ENCODE measurements at regions not wholly inside any gene's neighbourhood (a gene's known extent, or its start where the extent isn't known, plus 50 kb on each side); places are given as distances from the start of the nearest gene placed in this dataset.

- Histone ChIP-seq H4K8ac (ENCODE audit: low read depth, low read length) (no peak overlapping the region), H2BK5ac (ENCODE audit: low read depth, low read length, poor library complexity) (no peak overlapping the region), H3K79me2 (ENCODE audit: control insufficient read depth, insufficient read depth, low read length, poor library complexity) (no peaks in the 10 kb centered on the region), H2AFZ (ENCODE audit: insufficient read depth, low read length, poor library complexity) (no peak overlapping the region), H3K36me3 (ENCODE audit: control insufficient read depth in 1 of 2, insufficient read depth in 2 of 2, low read length in 2 of 2) (no peaks in the 10 kb centered on the region), H3K4me3 (ENCODE audit: low read depth, low read length) (no peak overlapping the region), H3K27ac (ENCODE audit: low read depth, low read length) (no peak overlapping the region), H2BK120ac (ENCODE audit: insufficient read depth, low read length, poor library complexity) (no peak overlapping the region), H3K23ac (ENCODE audit: low read length) (no peak overlapping the region), H3K4ac (ENCODE audit: low read depth, low read length) (no peak overlapping the region), H3K4me2 (ENCODE audit: low read length) (no peak overlapping the region), H3K9ac (ENCODE audit: low read length) (no peak overlapping the region), H3K27me3 (ENCODE audit: insufficient read depth, low read length) (no peaks in the 10 kb centered on the region), H3K18ac (ENCODE audit: low read length) (no peak overlapping the region), H3K79me1 (ENCODE audit: low read length) (peaks cover 19% of the 10 kb centered on the region), H2AK5ac (ENCODE audit: low read length) (peak overlapping the region; percentile 12), H3K4me1 (ENCODE audit: control insufficient read depth in 1 of 2, insufficient read depth in 2 of 2, low read length in 2 of 2) (peaks cover 10 to 18% of the 10 kb centered on the region in 2 experiments), H3K9me3 (ENCODE audit: insufficient read depth, low read depth, low read length) (no peaks in the 10 kb centered on the region), H2BK12ac (ENCODE audit: low read length) (peak overlapping the region; percentile 80), H4K91ac (ENCODE audit: low read depth, low read length) (peak overlapping the region; percentile 7), H4K12ac (ENCODE audit: low read depth, low read length) (no peak overlapping the region), H3K14ac (ENCODE audit: low read length) (no peak overlapping the region)
- no CpG with 5 or more reads among the region's 3 CpGs for WGBS (ENCODE audit: extremely low coverage, insufficient coverage, insufficient read length)
- no peak for DNase-seq
Observed at GRCh38 chr2:66830881-66831280, 396.0 kb downstream of the MEIS1 start.

GRCh38 chr2:66832646-66833435 is 397.9 kb downstream of the MEIS1 start:
- no peaks in the 10 kb centered on the region for H3K9me3 ChIP-seq (ENCODE audit: insufficient read depth, low read depth, low read length)
- H3K4ac ChIP-seq (ENCODE audit: low read depth, low read length), result no peak overlapping the region
- no peak for DNase-seq
- no peak overlapping the region for H3K18ac ChIP-seq (ENCODE audit: low read length)
- no peak overlapping the region for H4K8ac ChIP-seq (ENCODE audit: low read depth, low read length)
- no peaks in the 10 kb centered on the region for H3K27me3 ChIP-seq (ENCODE audit: insufficient read depth, low read length)
- H2BK120ac ChIP-seq (ENCODE audit: insufficient read depth, low read length, poor library complexity), result no peak overlapping the region
- no CpG with 5 or more reads among the region's 4 CpGs for WGBS (ENCODE audit: extremely low coverage, insufficient coverage, insufficient read length)
- no peaks in the 10 kb centered on the region for H3K36me3 ChIP-seq (ENCODE audit: control insufficient read depth in 1 of 2, insufficient read depth in 2 of 2, low read length in 2 of 2)
- H4K91ac ChIP-seq (ENCODE audit: low read depth, low read length), result no peak overlapping the region
- H3K23ac ChIP-seq (ENCODE audit: low read length), result no peak overlapping the region
- no peak overlapping the region for H3K14ac ChIP-seq (ENCODE audit: low read length)
- H3K79me1 ChIP-seq (ENCODE audit: low read length), result peaks cover 13% of the 10 kb centered on the region
- no peak overlapping the region for H3K27ac ChIP-seq (ENCODE audit: low read depth, low read length)
- no peak overlapping the region for H3K9ac ChIP-seq (ENCODE audit: low read length)
- H3K79me2 ChIP-seq (ENCODE audit: control insufficient read depth, insufficient read depth, low read length, poor library complexity), result no peaks in the 10 kb centered on the region
- peaks cover 2 to 7% of the 10 kb centered on the region in 2 experiments for H3K4me1 ChIP-seq (ENCODE audit: control insufficient read depth in 1 of 2, insufficient read depth in 2 of 2, low read length in 2 of 2)
- no peak overlapping the region for H2AK5ac ChIP-seq (ENCODE audit: low read length)
- H2BK12ac ChIP-seq (ENCODE audit: low read length), result no peak overlapping the region
- H4K12ac ChIP-seq (ENCODE audit: low read depth, low read length), result no peak overlapping the region
- H3K4me2 ChIP-seq (ENCODE audit: low read length), result no peak overlapping the region
- H2BK5ac ChIP-seq (ENCODE audit: low read depth, low read length, poor library complexity), result no peak overlapping the region
- no peak overlapping the region for H2AFZ ChIP-seq (ENCODE audit: insufficient read depth, low read length, poor library complexity)
- no peak overlapping the region for H3K4me3 ChIP-seq (ENCODE audit: low read depth, low read length)

- DNase-seq, result no peak
- Histone ChIP-seq H3K18ac (ENCODE audit: low read length) (no peak overlapping the region), H2BK120ac (ENCODE audit: insufficient read depth, low read length, poor library complexity) (no peak overlapping the region), H2BK12ac (ENCODE audit: low read length) (no peak overlapping the region), H3K9ac (ENCODE audit: low read length) (no peak overlapping the region), H3K79me2 (ENCODE audit: control insufficient read depth, insufficient read depth, low read length, poor library complexity) (no peaks in the 10 kb centered on the region), H3K27ac (ENCODE audit: low read depth, low read length) (no peak overlapping the region), H3K27me3 (ENCODE audit: insufficient read depth, low read length) (no peaks in the 10 kb centered on the region), H4K91ac (ENCODE audit: low read depth, low read length) (no peak overlapping the region), H2AK5ac (ENCODE audit: low read length) (no peak overlapping the region), H2BK5ac (ENCODE audit: low read depth, low read length, poor library complexity) (no peak overlapping the region), H3K79me1 (ENCODE audit: low read length) (peaks cover 10% of the 10 kb centered on the region), H4K8ac (ENCODE audit: low read depth, low read length) (no peak overlapping the region), H3K4me2 (ENCODE audit: low read length) (no peak overlapping the region), H3K4me1 (ENCODE audit: control insufficient read depth in 1 of 2, insufficient read depth in 2 of 2, low read length in 2 of 2) (peaks cover 3 to 6% of the 10 kb centered on the region in 2 experiments), H3K9me3 (ENCODE audit: insufficient read depth, low read depth, low read length) (no peaks in the 10 kb centered on the region), H4K12ac (ENCODE audit: low read depth, low read length) (no peak overlapping the region), H3K14ac (ENCODE audit: low read length) (no peak overlapping the region), H2AFZ (ENCODE audit: insufficient read depth, low read length, poor library complexity) (no peak overlapping the region), H3K36me3 (ENCODE audit: control insufficient read depth in 1 of 2, insufficient read depth in 2 of 2, low read length in 2 of 2) (no peaks in the 10 kb centered on the region), H3K23ac (ENCODE audit: low read length) (no peak overlapping the region), H3K4me3 (ENCODE audit: low read depth, low read length) (no peak overlapping the region), H3K4ac (ENCODE audit: low read depth, low read length) (no peak overlapping the region)
- no CpG with 5 or more reads among the region's 4 CpGs for WGBS (ENCODE audit: extremely low coverage, insufficient coverage, insufficient read length)
Observed at GRCh38 chr2:66834859-66835258, 399.9 kb downstream of the MEIS1 start.

- no peak overlapping the region for H2BK120ac ChIP-seq (ENCODE audit: insufficient read depth, low read length, poor library complexity)
- H3K4ac ChIP-seq (ENCODE audit: low read depth, low read length), result no peak overlapping the region
- H4K12ac ChIP-seq (ENCODE audit: low read depth, low read length), result no peak overlapping the region
- H3K14ac ChIP-seq (ENCODE audit: low read length), result no peak overlapping the region
- no CpG with 5 or more reads among the region's 1 CpG for WGBS (ENCODE audit: extremely low coverage, insufficient coverage, insufficient read length)
- no peak overlapping the region for H2AFZ ChIP-seq (ENCODE audit: insufficient read depth, low read length, poor library complexity)
- no peaks in the 10 kb centered on the region for H3K36me3 ChIP-seq (ENCODE audit: control insufficient read depth in 1 of 2, insufficient read depth in 2 of 2, low read length in 2 of 2)
- no peak overlapping the region for H3K18ac ChIP-seq (ENCODE audit: low read length)
- no peak overlapping the region for H2AK5ac ChIP-seq (ENCODE audit: low read length)
- H3K4me2 ChIP-seq (ENCODE audit: low read length), result no peak overlapping the region
- H3K27me3 ChIP-seq (ENCODE audit: insufficient read depth, low read length), result no peaks in the 10 kb centered on the region
- H4K8ac ChIP-seq (ENCODE audit: low read depth, low read length), result no peak overlapping the region
- peaks cover 3 to 6% of the 10 kb centered on the region in 2 experiments for H3K4me1 ChIP-seq (ENCODE audit: control insufficient read depth in 1 of 2, insufficient read depth in 2 of 2, low read length in 2 of 2)
- no peak overlapping the region for H3K27ac ChIP-seq (ENCODE audit: low read depth, low read length)
- peaks cover 10% of the 10 kb centered on the region for H3K79me1 ChIP-seq (ENCODE audit: low read length)
- no peaks in the 10 kb centered on the region for H3K9me3 ChIP-seq (ENCODE audit: insufficient read depth, low read depth, low read length)
- H3K23ac ChIP-seq (ENCODE audit: low read length), result no peak overlapping the region
- no peaks in the 10 kb centered on the region for H3K79me2 ChIP-seq (ENCODE audit: control insufficient read depth, insufficient read depth, low read length, poor library complexity)
- H3K9ac ChIP-seq (ENCODE audit: low read length), result no peak overlapping the region
- no peak overlapping the region for H4K91ac ChIP-seq (ENCODE audit: low read depth, low read length)
- H2BK12ac ChIP-seq (ENCODE audit: low read length), result no peak overlapping the region
- H3K4me3 ChIP-seq (ENCODE audit: low read depth, low read length), result no peak overlapping the region
- H2BK5ac ChIP-seq (ENCODE audit: low read depth, low read length, poor library complexity), result no peak overlapping the region
- no peak for DNase-seq
Observed at GRCh38 chr2:66836851-66837250, 401.9 kb downstream of the MEIS1 start.
